HepG2 (cell line): ENCODE measurements at regions not wholly inside any gene's neighbourhood (a gene's known extent, or its start where the extent isn't known, plus 50 kb on each side); places are given as distances from the start of the nearest gene placed in this dataset.
A peak's percentile ranks its signal among the peaks of the same experiment; 100 is the strongest.

Source experiments
- ATAC-seq: fragments of 200-7000 bp; cut with Tn5 transposase; 3 replicates; pipeline ENCODE4 v1.9.1; 2020; ENCODE audit warnings: mild to moderate bottlenecking, moderate library complexity
- BruUV-seq: library from RNA; stranded (reverse); fragments of 400-500 nt; replicated peaks from 2 replicates; lab custom pipeline; 2021; lab: Mats Ljungman, UMichigan
- CTCF ChIA-PET: fragments of 300-600 bp; formaldehyde crosslinking; extraction: SDS; loops from one replicate; lab custom pipeline; 2021; ENCODE audit warnings: low total read pairs, inconsistent platforms, low intra/inter-chr PET ratio; lab: Yijun Ruan, JAX
- POLR2A ChIA-PET: fragments of 350-600 bp; sonication (Branson Sonifier 250); formaldehyde crosslinking; loops from one replicate; lab custom pipeline; 2020; ENCODE audit warnings: antibody characterized with exemption, inconsistent platforms; lab: Yijun Ruan, JAX
- DNase-seq: peaks from one replicate; pipeline ENCODE4 v3.0.0-alpha.2; 2015; ENCODE audit warnings: low spot score
- FAIRE-seq: peaks from 3 replicates; lab custom pipeline; 2011; peaks lifted over from hg19 to GRCh38; lab: Jason Lieb, UNC
- H2AFZ ChIP-seq: one replicate; pipeline ENCODE4 v1.6.1; 2011; ENCODE audit warnings: low read length, inconsistent platforms
- H3K27ac ChIP-seq: fragments of 300-600 bp; 3 replicates; pipeline ENCODE4 v1.8.0; 2011; ENCODE audit warnings: mixed run types, mild to moderate bottlenecking, mixed read lengths, low read length, inconsistent platforms; ENCODE audit not compliant: insufficient read depth; ENCODE audit errors: extremely low read length
- H3K27me3 ChIP-seq, 2 experiments: fragments of 200-600 bp in 1 of 2; 2 replicates in 1 of 2; 3 replicates in 1 of 2; pipeline versions ENCODE4 v1.6.0 to v1.8.0; 2011; ENCODE audit warnings: low read length in 2 of 2, mild to moderate bottlenecking in 2 of 2, moderate library complexity in 2 of 2, inconsistent platforms in 1 of 2; ENCODE audit not compliant: insufficient read depth in 2 of 2, control insufficient read depth in 1 of 2
- H3K36me3 ChIP-seq, 2 experiments: fragments of 200-600 bp in 1 of 2; replicated peaks in 1 of 2; 2 replicates in 1 of 2; 3 replicates in 1 of 2; pipeline versions ENCODE4 v1.5.1 to v1.8.0; 2011; ENCODE audit warnings: low read length in 2 of 2, inconsistent platforms in 1 of 2; ENCODE audit not compliant: insufficient read depth in 2 of 2, control insufficient read depth in 1 of 2
- H3K4me1 ChIP-seq: 2 replicates; pipeline ENCODE4 v1.5.1; 2012; ENCODE audit warnings: low read length, inconsistent platforms; ENCODE audit not compliant: insufficient read depth
- H3K4me2 ChIP-seq: 2 replicates; pipeline ENCODE4 v1.6.0; 2011; ENCODE audit warnings: low read depth, low read length, inconsistent platforms
- H3K4me3 ChIP-seq, 3 experiments: fragments of 200-600 bp in 1 of 3; sonication (generic), shearing (Covaris generic) in 1 of 3; replicated peaks in 1 of 3; 2 replicates each; pipeline ENCODE4 v1.5.1; 2011 to 2016; ENCODE audit warnings: low read length in 3 of 3, inconsistent platforms in 2 of 3, low read depth in 2 of 3, mild to moderate bottlenecking in 2 of 3, control low read depth in 1 of 3, mixed read lengths in 1 of 3; ENCODE audit not compliant: insufficient read depth in 1 of 3
- H3K79me2 ChIP-seq: one replicate; pipeline ENCODE4 v1.6.1; 2011; ENCODE audit warnings: low read length, inconsistent platforms; ENCODE audit not compliant: insufficient read depth
- H3K9ac ChIP-seq: 2 replicates; pipeline ENCODE4 v1.6.0; 2011; ENCODE audit warnings: mild to moderate bottlenecking, low read depth, low read length, inconsistent platforms; ENCODE audit not compliant: insufficient read depth
- H3K9me3 ChIP-seq: 2 replicates; pipeline ENCODE4 v1.5.1; 2012; ENCODE audit warnings: mild to moderate bottlenecking, low read length
- H4K20me1 ChIP-seq: 2 replicates; pipeline ENCODE4 v1.6.0; 2011; ENCODE audit warnings: inconsistent platforms, mild to moderate bottlenecking, low read length, moderate library complexity; ENCODE audit not compliant: insufficient read depth
- CBX5 ChIP-seq: sonication (generic); formaldehyde crosslinking; IDR thresholded peaks from 2 replicates; pipeline ENCODE4 v1.4.0; 2020; ENCODE audit warnings: missing genetic modification reagents, borderline replicate concordance
- CEBPB ChIP-seq: IDR thresholded peaks from 2 replicates; pipeline ENCODE4 v1.6.1; 2011; ENCODE audit warnings: low read depth, low read length, improper control_type of control experiment, borderline replicate concordance
- ELK4 ChIP-seq: sonication (generic); formaldehyde crosslinking; IDR thresholded peaks from 2 replicates; pipeline ENCODE4 v1.9.0; 2021; ENCODE audit warnings: missing genetic modification reagents, borderline replicate concordance
- JUN ChIP-seq: sonication (generic); formaldehyde crosslinking; IDR thresholded peaks from 2 replicates; pipeline ENCODE4 v1.4.0; 2020; ENCODE audit warnings: mild to moderate bottlenecking, missing genetic modification reagents
- MLX ChIP-seq: IDR thresholded peaks from 2 replicates; pipeline ENCODE4 v1.6.1; 2016
- POLR2A ChIP-seq, 2 experiments: IDR thresholded peaks; 2 replicates each; pipeline ENCODE4 v1.6.1; 2011; ENCODE audit warnings: low read depth in 2 of 2, low read length in 2 of 2, mild to moderate bottlenecking in 1 of 2, moderate library complexity in 1 of 2; ENCODE audit not compliant: insufficient read depth in 1 of 2
- SMC3 ChIP-seq: IDR thresholded peaks from 2 replicates; pipeline ENCODE4 v1.6.1; 2011; ENCODE audit warnings: low read length, improper control_type of control experiment
- SRY ChIP-seq: sonication (generic); formaldehyde crosslinking; IDR thresholded peaks from 2 replicates; pipeline ENCODE4 v1.8.0; 2022; ENCODE audit warnings: mild to moderate bottlenecking, missing genetic modification reagents
- THYN1 ChIP-seq: sonication (generic); formaldehyde crosslinking; IDR thresholded peaks from 2 replicates; pipeline ENCODE4 v1.8.1; 2023; ENCODE audit warnings: low read depth, mild to moderate bottlenecking, moderate library complexity, missing genetic modification reagents, borderline replicate concordance
- ZBTB40 ChIP-seq, 2 experiments: fragments of 450-650 bp in 1 of 2; sonication (generic) in 1 of 2; formaldehyde crosslinking in 1 of 2; IDR thresholded peaks; 2 replicates each; pipeline versions ENCODE4 v1.6.1 to v1.8.0; 2016 to 2022; ENCODE audit warnings: antibody characterized with exemption in 1 of 2, mild to moderate bottlenecking in 1 of 2, missing genetic modification reagents in 1 of 2
- ZC3H13 ChIP-seq: sonication (generic); formaldehyde crosslinking; IDR thresholded peaks from 2 replicates; pipeline ENCODE4 v1.8.1; 2023; ENCODE audit warnings: mild to moderate bottlenecking, missing genetic modification reagents, moderate library complexity
- ZFAT ChIP-seq: sonication (generic); formaldehyde crosslinking; conservative IDR thresholded peaks from 2 replicates; pipeline ENCODE4 v1.8.1; 2023; ENCODE audit warnings: missing genetic modification reagents, inconsistent platforms
- ZFP36L1 ChIP-seq: sonication (generic); formaldehyde crosslinking; IDR thresholded peaks from 2 replicates; pipeline ENCODE4 v1.8.0; 2022; ENCODE audit warnings: mild to moderate bottlenecking, missing genetic modification reagents, moderate library complexity
- WGBS: methylation state at CpG from one replicate; pipeline ENCODE4 v1.1.6; 2017; ENCODE audit warnings: low lambda C conversion rate; 5-methylcytosine and 5-hydroxymethylcytosine counted together
- in situ Hi-C: cut with HindIII; loops from 2 replicates; pipeline ENCODE4 v1.10.0; 2017; ENCODE audit warnings: low pct_unique_long_range_greater_than_20kb; ENCODE audit not compliant: extremely low pct_ligation_motif_present
- intact Hi-C: fragments of 100-400 bp; cut with micrococcal nuclease; formaldehyde crosslinking; loops from one replicate; pipeline ENCODE4 v1.10.0; 2022; ENCODE audit not compliant: unreplicated experiment

DNA sequence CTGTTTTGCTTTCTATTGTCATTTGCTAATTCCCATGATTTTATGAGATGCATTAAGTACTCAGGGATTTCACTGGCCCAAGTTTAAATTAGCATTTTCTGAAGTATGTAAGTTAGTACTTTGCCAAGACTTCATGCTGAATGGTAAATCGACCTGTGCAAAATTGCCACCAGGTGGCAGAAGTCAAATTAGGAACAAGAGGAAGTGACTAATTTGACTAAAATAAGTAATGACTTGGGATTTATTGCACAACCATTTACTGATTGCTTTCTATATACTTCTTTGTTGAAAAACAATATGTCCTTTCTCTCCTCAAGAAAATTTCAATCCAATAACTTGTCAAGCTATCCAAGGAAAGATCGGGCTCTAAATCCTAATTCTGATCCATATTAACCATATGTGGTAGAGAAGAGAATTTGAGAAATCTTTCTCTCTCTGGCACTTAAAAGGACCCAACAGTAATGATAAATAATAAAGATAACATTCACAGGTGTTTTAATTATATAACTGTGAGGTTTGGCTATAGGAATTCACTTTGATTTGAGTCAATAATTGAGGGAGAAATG lies 253.7 kb upstream of the CHORDC1 start (continued):
- no peak for TF ChIP-seq POLR2A (IDR thresholded peaks at IDR 0.05; ENCODE audit: insufficient read depth in 1 of 2, low read depth in 2 of 2, low read length in 2 of 2)
- TF ChIP-seq ZFAT (CRISPR knock-in tag): no peak
- TF ChIP-seq SMC3: peak; percentile 48
- TF ChIP-seq CEBPB: peak; percentile 74; the same call in 1 of the 2 replicates
- no peak for TF ChIP-seq SRY (CRISPR knock-in tag)
- TF ChIP-seq ZC3H13 (CRISPR knock-in tag): no peak

GRCh38 chr11:90468923-90469322 lies 246.1 kb upstream of the CHORDC1 start:
- in situ Hi-C loops: no loop called here
- Histone ChIP-seq H2AFZ (no peak overlapping the region), H3K4me2 (no peak overlapping the region), H3K4me3 (no peak overlapping the region), H3K4me1 (no peaks in the 10 kb centered on the region), H3K9me3 (no peaks in the 10 kb centered on the region), H3K9ac (no peak overlapping the region), H4K20me1 (no peaks in the 10 kb centered on the region), H3K27ac (no peak overlapping the region), H3K79me2 (no peaks in the 10 kb centered on the region), H3K27me3 (no peaks in the 10 kb centered on the region), H3K36me3 (no peaks in the 10 kb centered on the region)
- WGBS: 78% methylated on average over 2 of the region's 2 CpGs
- FAIRE-seq (no peak), DNase-seq (no peak), ATAC-seq (no peak)
- intact Hi-C loops: no loop called here
- POLR2A ChIA-PET: no interaction called here
- CTCF ChIA-PET: no interaction called here
- no TSS peak for BruUV-seq
- TF ChIP-seq ZBTB40 (IDR thresholded peaks at IDR 0.05): no peak
- no peak for TF ChIP-seq ZBTB40 (CRISPR knock-in tag; IDR thresholded peaks at IDR 0.05)
- no peak for TF ChIP-seq THYN1
- no peak for TF ChIP-seq POLR2A (IDR thresholded peaks at IDR 0.05; ENCODE audit: insufficient read depth in 1 of 2, low read depth in 2 of 2, low read length in 2 of 2)
- no peak for TF ChIP-seq ZFP36L1 (CRISPR knock-in tag)
- TF ChIP-seq MLX: no peak
- TF ChIP-seq ELK4 (CRISPR knock-in tag): no peak
- no peak for TF ChIP-seq CBX5 (CRISPR knock-in tag)
- no peak for TF ChIP-seq JUN (CRISPR knock-in tag)
